ENCODE measurements at regions not wholly inside any gene's neighbourhood (a gene's known extent, or its start where the extent isn't known, plus 50 kb on each side); places are given as distances from the start of the nearest gene placed in this dataset.

DNA sequence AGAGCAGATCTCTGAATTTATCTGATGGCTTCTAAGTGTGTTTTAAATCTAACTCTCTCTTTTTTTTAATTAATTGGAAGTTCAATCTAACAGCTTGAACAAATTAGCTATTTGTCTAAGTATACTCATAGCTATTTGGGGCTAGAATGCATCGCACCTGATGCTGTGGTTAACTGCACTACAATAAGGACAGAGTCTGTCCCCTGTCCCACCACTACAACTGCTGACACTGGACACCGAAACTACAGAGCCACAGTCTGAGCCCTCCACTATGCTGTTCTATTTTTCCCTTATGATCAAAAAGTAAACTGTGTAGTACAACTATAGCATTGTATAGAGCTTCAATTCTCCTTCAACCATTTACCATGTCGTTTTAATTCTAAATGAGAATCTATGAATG, 89.4 kb upstream of the AHR start:
- Histone ChIP-seq H3K4me2 (ENCODE audit: low read length) (no peak overlapping the region), H4K20me1 (ENCODE audit: insufficient read depth, low read length) (no peaks in the 10 kb centered on the region), H3K4me1 (ENCODE audit: insufficient read depth, low read length) (no peaks in the 10 kb centered on the region), H3K27me3 (ENCODE audit: insufficient read depth, low read length) (no peaks in the 10 kb centered on the region), H3K79me2 (ENCODE audit: insufficient read depth, low read length) (no peaks in the 10 kb centered on the region), H3K4me3 (ENCODE audit: insufficient read depth, low read depth, low read length) (no peak overlapping the region), H3K9me3 (ENCODE audit: insufficient read depth, low read depth, low read length) (no peaks in the 10 kb centered on the region), H2AFZ (ENCODE audit: low read depth, low read length) (no peak overlapping the region), H3K36me3 (ENCODE audit: insufficient read depth, low read length) (no peaks in the 10 kb centered on the region), H3K27ac (ENCODE audit: low read depth, low read length) (no peak overlapping the region), H3K9ac (ENCODE audit: low read length) (no peak overlapping the region)
- H3K4me3 Mint-ChIP-seq (ENCODE audit: unreplicated experiment): no peak overlapping the region
- DNase-seq (ENCODE audit: low read depth) (no peak), FAIRE-seq (no peak)
- TF ChIP-seq EZH2 (IDR thresholded peaks at IDR 0.05; ENCODE audit: insufficient read depth, low read length): no peak
- TF ChIP-seq, protein P1, sequence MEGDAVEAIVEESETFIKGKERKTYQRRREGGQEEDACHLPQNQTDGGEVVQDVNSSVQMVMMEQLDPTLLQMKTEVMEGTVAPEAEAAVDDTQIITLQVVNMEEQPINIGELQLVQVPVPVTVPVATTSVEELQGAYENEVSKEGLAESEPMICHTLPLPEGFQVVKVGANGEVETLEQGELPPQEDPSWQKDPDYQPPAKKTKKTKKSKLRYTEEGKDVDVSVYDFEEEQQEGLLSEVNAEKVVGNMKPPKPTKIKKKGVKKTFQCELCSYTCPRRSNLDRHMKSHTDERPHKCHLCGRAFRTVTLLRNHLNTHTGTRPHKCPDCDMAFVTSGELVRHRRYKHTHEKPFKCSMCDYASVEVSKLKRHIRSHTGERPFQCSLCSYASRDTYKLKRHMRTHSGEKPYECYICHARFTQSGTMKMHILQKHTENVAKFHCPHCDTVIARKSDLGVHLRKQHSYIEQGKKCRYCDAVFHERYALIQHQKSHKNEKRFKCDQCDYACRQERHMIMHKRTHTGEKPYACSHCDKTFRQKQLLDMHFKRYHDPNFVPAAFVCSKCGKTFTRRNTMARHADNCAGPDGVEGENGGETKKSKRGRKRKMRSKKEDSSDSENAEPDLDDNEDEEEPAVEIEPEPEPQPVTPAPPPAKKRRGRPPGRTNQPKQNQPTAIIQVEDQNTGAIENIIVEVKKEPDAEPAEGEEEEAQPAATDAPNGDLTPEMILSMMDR (IDR thresholded peaks at IDR 0.05; ENCODE audit: insufficient read depth, low read depth, low read length): no peak
- no peak overlapping the region for H3K27ac Mint-ChIP-seq (ENCODE audit: unreplicated experiment)
- H3K36me3 Mint-ChIP-seq (ENCODE audit: low read depth, unreplicated experiment): no peaks in the 10 kb centered on the region
- no peaks in the 10 kb centered on the region for H3K27me3 Mint-ChIP-seq (ENCODE audit: low read depth, unreplicated experiment)
- H3K9me3 Mint-ChIP-seq (ENCODE audit: unreplicated experiment): no peaks in the 10 kb centered on the region
- H3K4me1 Mint-ChIP-seq (ENCODE audit: low read depth, unreplicated experiment): peaks cover 2% of the 10 kb centered on the region

DNA sequence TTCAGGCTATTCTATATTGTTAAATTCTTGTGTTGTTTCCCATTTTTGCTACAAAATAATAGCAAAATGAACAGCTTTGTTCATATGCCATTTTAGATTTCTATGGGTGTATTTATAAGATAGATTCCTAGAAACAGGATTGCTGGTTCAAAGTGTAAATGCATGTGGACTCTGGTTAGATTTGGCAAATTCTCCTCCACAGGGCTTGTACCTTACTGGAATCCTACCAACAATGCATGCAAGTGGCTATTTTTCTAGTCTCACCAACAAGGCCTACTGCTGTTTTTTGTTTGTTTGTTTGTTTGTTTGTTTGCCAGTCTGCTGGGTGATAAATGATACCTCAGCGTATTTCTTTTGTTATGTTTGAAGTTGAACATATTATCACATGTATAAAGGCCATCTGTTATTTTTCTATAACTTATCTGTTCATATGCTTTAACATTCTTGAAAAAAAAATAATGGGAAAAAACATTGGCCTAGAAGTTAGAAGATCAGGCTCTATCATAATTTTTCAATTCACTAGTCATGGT, 87.1 kb upstream of the AHR start:
- TF ChIP-seq EZH2 (IDR thresholded peaks at IDR 0.05; ENCODE audit: insufficient read depth, low read length): no peak
- TF ChIP-seq, protein P1 (IDR thresholded peaks at IDR 0.05; ENCODE audit: insufficient read depth, low read depth, low read length): no peak
- H3K4me2 ChIP-seq (ENCODE audit: low read length): no peak overlapping the region
- H3K27ac ChIP-seq (ENCODE audit: low read depth, low read length): no peak overlapping the region
- H3K4me1 ChIP-seq (ENCODE audit: insufficient read depth, low read length): no peaks in the 10 kb centered on the region
- FAIRE-seq (no peak), DNase-seq (ENCODE audit: low read depth) (no peak)
- Mint-ChIP-seq H3K4me3 (ENCODE audit: unreplicated experiment) (no peak overlapping the region), H3K27me3 (ENCODE audit: low read depth, unreplicated experiment) (no peaks in the 10 kb centered on the region), H3K27ac (ENCODE audit: unreplicated experiment) (no peak overlapping the region), H3K4me1 (ENCODE audit: low read depth, unreplicated experiment) (peaks cover 2% of the 10 kb centered on the region), H3K36me3 (ENCODE audit: low read depth, unreplicated experiment) (no peaks in the 10 kb centered on the region), H3K9me3 (ENCODE audit: unreplicated experiment) (peaks cover 5% of the 10 kb centered on the region)
- no peaks in the 10 kb centered on the region for H4K20me1 ChIP-seq (ENCODE audit: insufficient read depth, low read length)
- H3K36me3 ChIP-seq (ENCODE audit: insufficient read depth, low read length): no peaks in the 10 kb centered on the region
- no peak overlapping the region for H2AFZ ChIP-seq (ENCODE audit: low read depth, low read length)
- no peak overlapping the region for H3K9ac ChIP-seq (ENCODE audit: low read length)
- no peak overlapping the region for H3K4me3 ChIP-seq (ENCODE audit: insufficient read depth, low read depth, low read length)
- no peaks in the 10 kb centered on the region for H3K9me3 ChIP-seq (ENCODE audit: insufficient read depth, low read depth, low read length)
- H3K27me3 ChIP-seq (ENCODE audit: insufficient read depth, low read length): no peaks in the 10 kb centered on the region
- no peaks in the 10 kb centered on the region for H3K79me2 ChIP-seq (ENCODE audit: insufficient read depth, low read length)

DNA sequence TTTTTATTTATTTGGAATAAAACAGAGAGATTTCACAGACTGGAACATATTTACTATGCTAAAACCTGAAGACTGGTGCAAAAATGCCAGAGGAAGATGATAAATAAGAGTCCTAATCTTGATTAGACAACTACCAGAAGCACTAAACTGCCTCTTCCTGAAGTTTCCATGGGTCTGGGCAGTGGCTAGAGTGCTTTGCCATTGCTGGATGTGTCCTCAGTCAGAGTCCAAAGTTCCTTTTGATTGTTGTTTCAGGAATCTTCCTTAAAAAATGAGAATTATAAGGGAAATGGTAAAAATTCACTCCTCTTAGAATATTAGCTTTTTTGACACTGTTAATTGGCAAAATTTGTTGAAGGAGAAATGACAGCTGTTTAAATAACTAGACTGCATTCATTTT, 86.3 kb upstream of the AHR start:
- no peak for FAIRE-seq
- H3K36me3 ChIP-seq (ENCODE audit: insufficient read depth, low read length): no peaks in the 10 kb centered on the region
- no peaks in the 10 kb centered on the region for H4K20me1 ChIP-seq (ENCODE audit: insufficient read depth, low read length)
- H3K27ac ChIP-seq (ENCODE audit: low read depth, low read length): no peak overlapping the region
- no peak for DNase-seq (ENCODE audit: low read depth)
- H2AFZ ChIP-seq (ENCODE audit: low read depth, low read length): no peak overlapping the region
- TF ChIP-seq, protein P1 (IDR thresholded peaks at IDR 0.05; ENCODE audit: insufficient read depth, low read depth, low read length): no peak
- TF ChIP-seq EZH2 (IDR thresholded peaks at IDR 0.05; ENCODE audit: insufficient read depth, low read length): no peak
- no peaks in the 10 kb centered on the region for H3K9me3 ChIP-seq (ENCODE audit: insufficient read depth, low read depth, low read length)
- no peaks in the 10 kb centered on the region for H3K27me3 ChIP-seq (ENCODE audit: insufficient read depth, low read length)
- no peak overlapping the region for H3K4me3 Mint-ChIP-seq (ENCODE audit: unreplicated experiment)
- H3K27ac Mint-ChIP-seq (ENCODE audit: unreplicated experiment): no peak overlapping the region
- no peaks in the 10 kb centered on the region for H3K36me3 Mint-ChIP-seq (ENCODE audit: low read depth, unreplicated experiment)
- no peak overlapping the region for H3K9ac ChIP-seq (ENCODE audit: low read length)
- H3K9me3 Mint-ChIP-seq (ENCODE audit: unreplicated experiment): peaks cover 9% of the 10 kb centered on the region
- no peaks in the 10 kb centered on the region for H3K4me1 ChIP-seq (ENCODE audit: insufficient read depth, low read length)
- peaks cover under 1% of the 10 kb centered on the region for H3K4me1 Mint-ChIP-seq (ENCODE audit: low read depth, unreplicated experiment)
- H3K4me3 ChIP-seq (ENCODE audit: insufficient read depth, low read depth, low read length): no peak overlapping the region
- no peaks in the 10 kb centered on the region for H3K27me3 Mint-ChIP-seq (ENCODE audit: low read depth, unreplicated experiment)
- no peak overlapping the region for H3K4me2 ChIP-seq (ENCODE audit: low read length)
- H3K79me2 ChIP-seq (ENCODE audit: insufficient read depth, low read length): no peaks in the 10 kb centered on the region
